ENCODE measurements at regions not wholly inside any gene's neighbourhood (a gene's known extent, or its start where the extent isn't known, plus 50 kb on each side); places are given as distances from the start of the nearest gene placed in this dataset.

DNA sequence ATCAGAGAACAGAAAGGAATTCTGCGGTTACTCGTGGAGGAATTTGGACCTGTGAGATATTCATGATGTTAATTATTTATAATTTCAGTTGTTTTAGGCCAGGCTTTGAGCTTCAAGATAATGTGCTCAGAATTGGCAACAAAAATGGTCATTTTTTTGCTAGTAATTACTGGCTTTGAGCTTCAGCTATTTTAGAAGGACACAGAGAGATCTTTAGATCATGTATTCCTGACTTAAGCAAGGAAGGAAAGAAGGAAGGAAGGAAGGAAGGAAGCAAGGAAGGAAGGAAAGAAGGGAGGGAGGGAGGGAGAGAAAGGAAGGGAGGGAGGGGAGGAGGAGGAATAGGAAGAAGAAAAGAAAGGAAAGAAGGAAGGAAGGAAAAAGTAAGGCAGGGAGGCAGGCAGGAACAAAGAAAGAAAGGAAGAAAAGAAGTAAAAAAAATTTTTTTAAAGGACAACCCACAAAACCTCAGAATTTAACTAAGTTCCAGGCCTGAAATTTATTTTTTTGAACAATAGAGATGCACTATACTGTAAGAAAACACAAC is 277.9 kb upstream of the KLF3 start:
- no peak for FAIRE-seq
- H2BK20ac ChIP-seq (ENCODE audit: low read length) = no peak overlapping the region
- WGBS, 2 experiments (ENCODE audit: extremely low coverage in 1 of 2, insufficient coverage in 1 of 2, insufficient read length in 1 of 2, insufficient replicate concordance in 2 of 2, low coverage in 1 of 2, low lambda C conversion rate in 2 of 2, missing lambda C conversion rate in 1 of 2) = 88% methylated on average over 2 of the region's 2 CpGs; no CpG with 5 or more reads in 1 of the 2 experiments
- TF ChIP-seq KDM1A (IDR thresholded peaks at IDR 0.05; ENCODE audit: borderline replicate concordance, low read length) (no peak), RNF2 (IDR thresholded peaks at IDR 0.05; ENCODE audit: borderline replicate concordance, low read depth, low read length, missing control alignments, poor library complexity, severe bottlenecking) (no peak), YY1 (IDR thresholded peaks at IDR 0.05; ENCODE audit: low read depth, low read length) (no peak), GTF2F1 (IDR thresholded peaks at IDR 0.05; ENCODE audit: borderline replicate concordance, low read depth, low read length) (no peak), TBP (IDR thresholded peaks at IDR 0.05; ENCODE audit: low read depth, low read length) (no peak), HDAC6 (IDR thresholded peaks at IDR 0.05; ENCODE audit: low read depth, low read length) (no peak), JUN (IDR thresholded peaks at IDR 0.05; ENCODE audit: low read depth, low read length) (no peak), TEAD4 (IDR thresholded peaks at IDR 0.05; ENCODE audit: low read depth, low read length) (no peak), TAF7 (optimal IDR thresholded peaks at IDR 0.05; ENCODE audit: borderline replicate concordance, low read depth, low read length) (no peak)

More for the DNA sequence above, 277.9 kb upstream of the KLF3 start:
- Histone ChIP-seq H3K27me3 (replicated peaks in 1 of 4; ENCODE audit: control insufficient read depth in 3 of 4, extremely low read depth in 1 of 4, insufficient read depth in 3 of 4, low read length in 3 of 4) (no peaks in the 10 kb centered on the region), H3K23me2 (ENCODE audit: low read depth, low read length) (no peaks in the 10 kb centered on the region), H2BK15ac (ENCODE audit: low read length) (no peak overlapping the region), H3K4me3 (ENCODE audit: extremely low read depth in 1 of 4, insufficient read depth in 2 of 4, low read depth in 3 of 4, low read length in 4 of 4) (no peak overlapping the region), H3K4me1 (replicated peaks in 1 of 4; ENCODE audit: control insufficient read depth in 3 of 4, insufficient read depth in 4 of 4, low read length in 3 of 4) (0 out of 7 replicates have a peak, but pooled peaks cover 0 to 4% (median 0%) of the 10 kb centered on the region in 4 experiments), H2BK120ac (replicated peaks; ENCODE audit: low read depth, low read length) (no peak overlapping the region), H3K14ac (ENCODE audit: insufficient read length) (no peak overlapping the region), H2BK5ac (ENCODE audit: low read depth, low read length) (no peak overlapping the region), H3K36me3 (ENCODE audit: control insufficient read depth in 2 of 4, insufficient read depth in 4 of 4, low read length in 3 of 4) (no peaks in the 10 kb centered on the region), H3K79me1 (ENCODE audit: low read depth, low read length) (no peaks in the 10 kb centered on the region), H3K9ac (replicated peaks in 1 of 4; ENCODE audit: extremely low read depth in 1 of 4, low read depth in 3 of 4, low read length in 3 of 4) (no peak overlapping the region), H3K56ac (replicated peaks; ENCODE audit: insufficient read length, low read depth, low read length) (no peak overlapping the region), H3K79me2 (ENCODE audit: control insufficient read depth in 1 of 2, insufficient read depth in 2 of 2, low read length in 2 of 2) (no peaks in the 10 kb centered on the region), H2BK12ac (ENCODE audit: low read depth, low read length) (no peak overlapping the region), H4K5ac (ENCODE audit: insufficient read length, low read depth, low read length) (no peak overlapping the region), H3K27ac (ENCODE audit: low read depth, low read length) (no peak overlapping the region), H3K18ac (ENCODE audit: extremely low read depth, low read length) (no peak overlapping the region), H4K20me1 (replicated peaks in 1 of 2; ENCODE audit: control insufficient read depth in 1 of 2, insufficient read depth in 2 of 2, low read length in 2 of 2) (no peaks in the 10 kb centered on the region), H3K4me2 (ENCODE audit: insufficient read depth in 1 of 2, low read depth in 2 of 2, low read length in 2 of 2) (no peak overlapping the region), H3K9me3 (ENCODE audit: insufficient read depth in 2 of 2, low read depth in 1 of 2, low read length in 1 of 2) (peaks cover 7 to 8% of the 10 kb centered on the region in 2 experiments; a peak in 1 of 4 replicates), H3K23ac (ENCODE audit: insufficient read length) (no peak overlapping the region), H3K4ac (replicated peaks; ENCODE audit: insufficient read length, low read depth, low read length) (no peak overlapping the region), H2AK5ac (ENCODE audit: low read depth, low read length) (no peak overlapping the region), H4K8ac (ENCODE audit: extremely low read depth, insufficient read depth, low read length) (no peak overlapping the region), H4K91ac (replicated peaks; ENCODE audit: insufficient read length, low read length) (no peak overlapping the region), H2AFZ (ENCODE audit: low read length) (no peak overlapping the region)
- ChIA-PET POLR2A (ENCODE audit: partially characterized antibody) (no interaction called here), CTCF (ENCODE audit: partially characterized antibody) (no interaction called here)
- DNase-seq (ENCODE audit: low read depth in 1 of 2, low spot score in 2 of 2) = no peak
